OCI-LY1 (cell line): ENCODE measurements at regions not wholly inside any gene's neighbourhood (a gene's known extent, or its start where the extent isn't known, plus 50 kb on each side); places are given as distances from the start of the nearest gene placed in this dataset.

Experiments used
- H2AFZ ChIP-seq: fragments of 200-600 bp; sonication (generic), shearing (Covaris generic); 2 replicates; pipeline ENCODE4 v1.6.0; 2014; ENCODE audit warnings: antibody characterized with exemption, mild to moderate bottlenecking, low read length
- H3F3A ChIP-seq: fragments of 200-600 bp; sonication (generic), shearing (Covaris generic); 2 replicates; pipeline ENCODE4 v1.6.0; 2014; ENCODE audit warnings: mild to moderate bottlenecking, antibody characterized with exemption, low read length, moderate library complexity; ENCODE audit not compliant: insufficient read depth
- H3K27ac ChIP-seq: fragments of 200-600 bp; sonication (generic); 2 replicates; pipeline ENCODE4 v1.5.1; 2014; ENCODE audit warnings: low read length, mixed run types, mild to moderate bottlenecking, low read depth; ENCODE audit not compliant: poor library complexity, severe bottlenecking
- H3K27me3 ChIP-seq: fragments of 200-600 bp; sonication (generic); 2 replicates; pipeline ENCODE4 v1.6.0; 2014; ENCODE audit warnings: antibody characterized with exemption, mild to moderate bottlenecking, low read length, moderate library complexity; ENCODE audit not compliant: insufficient read depth
- H3K36me3 ChIP-seq: fragments of 200-600 bp; sonication (generic); 2 replicates; pipeline ENCODE4 v1.6.1; 2014; ENCODE audit warnings: mild to moderate bottlenecking, antibody characterized with exemption, low read length, moderate library complexity, mixed read lengths; ENCODE audit not compliant: insufficient read depth
- H3K4me1 ChIP-seq: fragments of 200-600 bp; sonication (generic); 2 replicates; pipeline ENCODE4 v1.5.1; 2014; ENCODE audit warnings: mild to moderate bottlenecking, low read length, moderate library complexity; ENCODE audit not compliant: insufficient read depth, severe bottlenecking
- H3K4me2 ChIP-seq: fragments of 200-600 bp; sonication (generic), shearing (Covaris generic); 2 replicates; pipeline ENCODE4 v1.6.1; 2014; ENCODE audit warnings: low read length
- H3K4me3 ChIP-seq: fragments of 200-600 bp; sonication (generic); 2 replicates; pipeline ENCODE4 v1.5.1; 2014; ENCODE audit warnings: low read length, low read depth, mild to moderate bottlenecking, mixed read lengths; ENCODE audit not compliant: poor library complexity, severe bottlenecking
- H3K79me2 ChIP-seq: fragments of 200-600 bp; shearing (Covaris generic); 2 replicates; pipeline ENCODE4 v1.6.1; 2016; ENCODE audit warnings: mixed run types, low read length, mixed read lengths; ENCODE audit not compliant: insufficient read depth
- H3K9ac ChIP-seq: fragments of 200-600 bp; sonication (generic), shearing (Covaris generic); 2 replicates; pipeline ENCODE4 v1.6.1; 2014; ENCODE audit warnings: mild to moderate bottlenecking, low read length, mixed read lengths
- H3K9me2 ChIP-seq: fragments of 200-600 bp; sonication (generic), shearing (Covaris generic); 2 replicates; pipeline ENCODE4 v1.6.1; 2014; ENCODE audit warnings: low read depth, mild to moderate bottlenecking, low read length, mixed read lengths
- H3K9me3 ChIP-seq: fragments of 200-600 bp; shearing (Covaris generic); 2 replicates; pipeline ENCODE4 v1.6.1; 2014; ENCODE audit warnings: low read length, mixed read lengths
- H4K20me1 ChIP-seq: fragments of 200-600 bp; sonication (generic), shearing (Covaris generic); 2 replicates; pipeline ENCODE4 v1.6.0; 2016; ENCODE audit warnings: mild to moderate bottlenecking, low read length; ENCODE audit not compliant: insufficient read depth
- EZH2 ChIP-seq: fragments of 200-600 bp; sonication (generic), shearing (Covaris generic); IDR thresholded peaks from 2 replicates; pipeline ENCODE4 v1.8.0; 2017; ENCODE audit warnings: borderline replicate concordance, mixed run types, mild to moderate bottlenecking, antibody characterized with exemption, low read length, moderate library complexity, mixed read lengths
- TF ChIP-seq, protein P1 (sequence below): fragments of 200-600 bp; sonication (generic), shearing (Covaris generic); IDR thresholded peaks from 2 replicates; pipeline ENCODE4 v1.5.1; 2017; ENCODE audit warnings: mild to moderate bottlenecking, antibody characterized with exemption, low read length, moderate library complexity, mixed read lengths

GRCh38 chr5:149433524-149434131 lies 54.5 kb upstream of the IL17B start:
- Histone ChIP-seq H3K4me3 (no peak overlapping the region), H3K4me1 (no peaks in the 10 kb centered on the region), H3K4me2 (no peak overlapping the region), H3K9ac (no peak overlapping the region), H2AFZ (no peak overlapping the region), H3K79me2 (no peaks in the 10 kb centered on the region), H3K36me3 (no peaks in the 10 kb centered on the region; the same call in 1 of the 2 replicates), H4K20me1 (no peaks in the 10 kb centered on the region), H3K9me2 (no peaks in the 10 kb centered on the region), H3F3A (no peaks in the 10 kb centered on the region), H3K9me3 (peaks cover 3% of the 10 kb centered on the region; the same call in 1 of the 2 replicates), H3K27me3 (peaks cover 8% of the 10 kb centered on the region), H3K27ac (no peak overlapping the region)
- TF ChIP-seq, protein P1, sequence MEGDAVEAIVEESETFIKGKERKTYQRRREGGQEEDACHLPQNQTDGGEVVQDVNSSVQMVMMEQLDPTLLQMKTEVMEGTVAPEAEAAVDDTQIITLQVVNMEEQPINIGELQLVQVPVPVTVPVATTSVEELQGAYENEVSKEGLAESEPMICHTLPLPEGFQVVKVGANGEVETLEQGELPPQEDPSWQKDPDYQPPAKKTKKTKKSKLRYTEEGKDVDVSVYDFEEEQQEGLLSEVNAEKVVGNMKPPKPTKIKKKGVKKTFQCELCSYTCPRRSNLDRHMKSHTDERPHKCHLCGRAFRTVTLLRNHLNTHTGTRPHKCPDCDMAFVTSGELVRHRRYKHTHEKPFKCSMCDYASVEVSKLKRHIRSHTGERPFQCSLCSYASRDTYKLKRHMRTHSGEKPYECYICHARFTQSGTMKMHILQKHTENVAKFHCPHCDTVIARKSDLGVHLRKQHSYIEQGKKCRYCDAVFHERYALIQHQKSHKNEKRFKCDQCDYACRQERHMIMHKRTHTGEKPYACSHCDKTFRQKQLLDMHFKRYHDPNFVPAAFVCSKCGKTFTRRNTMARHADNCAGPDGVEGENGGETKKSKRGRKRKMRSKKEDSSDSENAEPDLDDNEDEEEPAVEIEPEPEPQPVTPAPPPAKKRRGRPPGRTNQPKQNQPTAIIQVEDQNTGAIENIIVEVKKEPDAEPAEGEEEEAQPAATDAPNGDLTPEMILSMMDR = no peak
- TF ChIP-seq EZH2 = no peak

GRCh38 chr5:149432911-149433401 lies 53.9 kb upstream of the IL17B start:
- H3K9me3 ChIP-seq = peaks cover 3% of the 10 kb centered on the region; the same call in 1 of the 2 replicates
- H3K4me2 ChIP-seq = no peak overlapping the region
- no peak overlapping the region for H3K4me3 ChIP-seq
- H3F3A ChIP-seq = no peaks in the 10 kb centered on the region
- H3K79me2 ChIP-seq = no peaks in the 10 kb centered on the region
- no peak overlapping the region for H3K9ac ChIP-seq
- H3K9me2 ChIP-seq = no peaks in the 10 kb centered on the region
- H4K20me1 ChIP-seq = no peaks in the 10 kb centered on the region
- no peaks in the 10 kb centered on the region; the same call in 1 of the 2 replicates for H3K36me3 ChIP-seq
- no peak overlapping the region for H3K27ac ChIP-seq
- no peak for TF ChIP-seq EZH2
- TF ChIP-seq, protein P1 = no peak
- peaks cover 8% of the 10 kb centered on the region for H3K27me3 ChIP-seq
- no peaks in the 10 kb centered on the region for H3K4me1 ChIP-seq
- H2AFZ ChIP-seq = no peak overlapping the region

- Histone ChIP-seq H3K79me2 (no peaks in the 10 kb centered on the region), H3K27ac (no peak overlapping the region), H3K4me1 (no peaks in the 10 kb centered on the region), H3K9me2 (no peaks in the 10 kb centered on the region), H2AFZ (no peak overlapping the region), H4K20me1 (no peaks in the 10 kb centered on the region), H3F3A (no peaks in the 10 kb centered on the region), H3K27me3 (peaks cover 8% of the 10 kb centered on the region), H3K4me3 (no peak overlapping the region), H3K9ac (no peak overlapping the region), H3K4me2 (no peak overlapping the region), H3K36me3 (no peaks in the 10 kb centered on the region; the same call in 1 of the 2 replicates), H3K9me3 (peaks cover 3% of the 10 kb centered on the region; the same call in 1 of the 2 replicates)
- no peak for TF ChIP-seq EZH2
- TF ChIP-seq, protein P1 = no peak
Observed at GRCh38 chr5:149432376-149432775, 53.3 kb upstream of the IL17B start.
